ENCODE measurements at regions not wholly inside any gene's neighbourhood (a gene's known extent, or its start where the extent isn't known, plus 50 kb on each side); places are given as distances from the start of the nearest gene placed in this dataset.
"Not testable (repeated sequence)": the region's sequence is repeated elsewhere in the genome, so short reads cannot be mapped to it uniquely, and the experiment has no call there.

- no peak for DNase-seq
Measured at GRCh38 chr20:26214991-26215390, 518.3 kb upstream of the ZNF337 start.

- peak; percentile 17 for DNase-seq
Measured at GRCh38 chr20:26209171-26209941, 512.7 kb upstream of the ZNF337 start.

DNA sequence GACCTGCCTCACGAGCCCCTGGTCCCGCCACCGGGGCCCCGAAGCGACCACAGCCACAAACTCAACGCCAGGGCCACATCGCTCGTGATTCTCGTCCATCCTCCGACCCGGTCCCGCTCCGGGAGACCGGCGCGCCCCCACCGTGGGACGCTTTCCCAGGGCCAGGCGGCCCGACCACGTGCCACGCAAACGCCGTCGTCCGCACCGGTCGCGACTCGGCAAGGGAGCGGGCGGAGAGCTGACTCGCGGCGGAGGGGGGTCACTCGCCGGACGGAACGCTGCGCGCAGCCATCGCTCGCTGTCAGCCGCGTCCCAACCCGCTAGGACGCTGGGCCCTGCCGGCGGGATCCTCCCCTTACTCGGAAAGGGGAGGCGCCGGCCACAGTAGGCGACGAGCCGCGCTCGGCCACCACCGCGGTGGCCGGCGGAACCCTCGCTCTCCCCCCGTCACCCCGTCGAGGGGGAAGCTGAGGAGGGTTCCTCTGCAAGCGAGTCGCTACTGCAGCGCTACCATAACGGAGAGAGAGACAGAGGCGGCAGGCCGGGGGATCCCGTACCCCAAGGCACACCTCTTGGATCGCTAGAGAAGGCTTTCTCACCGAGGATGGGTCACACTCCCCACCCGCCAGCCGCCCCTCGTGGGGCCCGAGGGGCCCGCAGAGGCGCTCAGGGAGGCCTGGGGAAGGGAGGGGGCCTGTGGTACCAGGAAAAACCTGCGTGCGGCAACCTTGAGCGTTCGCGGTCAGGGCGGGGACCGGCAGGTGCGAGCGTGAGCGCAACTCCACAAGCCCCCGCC lies 511.8 kb upstream of the ZNF337 start:
- DNase-seq, result peak; percentile 55

DNA sequence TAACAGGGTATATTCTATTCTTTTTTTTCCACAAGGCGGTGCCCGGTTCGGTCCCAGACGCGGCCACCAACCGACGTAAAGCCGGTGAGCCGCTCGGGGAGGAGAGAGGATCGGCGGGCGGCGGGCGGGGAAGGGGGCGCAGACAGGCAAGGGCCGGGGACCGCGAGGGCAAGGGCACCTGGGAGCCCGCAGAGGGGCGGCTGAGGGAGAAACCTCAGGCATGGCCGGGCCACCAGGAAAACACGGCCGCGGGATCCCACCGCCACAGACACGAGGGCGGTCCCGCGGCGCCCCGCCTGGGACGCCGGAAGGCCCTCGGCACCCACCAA lies 511.3 kb upstream of the ZNF337 start:
- DNase-seq, result peak; percentile 31

- DNase-seq, result no peak
Measured at GRCh38 chr20:26207237-26207966, 510.7 kb upstream of the ZNF337 start.

DNA sequence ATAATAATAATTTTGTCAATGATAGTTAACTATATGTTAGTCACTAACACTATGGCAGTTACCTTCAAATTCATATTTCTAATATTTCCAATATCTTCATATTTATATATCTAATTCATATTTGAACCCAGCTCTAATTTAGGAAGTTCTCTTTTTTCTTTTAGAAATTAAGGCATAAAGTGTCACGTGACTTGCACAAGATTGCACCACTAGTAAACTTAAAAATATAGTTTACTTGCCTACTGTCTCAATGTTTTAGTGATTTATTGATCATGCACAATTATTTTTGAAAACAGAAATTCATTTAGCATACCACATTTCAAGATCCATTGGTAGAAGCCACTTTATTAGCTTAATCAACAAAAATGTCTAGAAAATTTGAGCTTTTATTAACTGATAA lies 508.7 kb upstream of the ZNF337 start:
- no peak for DNase-seq

DNA sequence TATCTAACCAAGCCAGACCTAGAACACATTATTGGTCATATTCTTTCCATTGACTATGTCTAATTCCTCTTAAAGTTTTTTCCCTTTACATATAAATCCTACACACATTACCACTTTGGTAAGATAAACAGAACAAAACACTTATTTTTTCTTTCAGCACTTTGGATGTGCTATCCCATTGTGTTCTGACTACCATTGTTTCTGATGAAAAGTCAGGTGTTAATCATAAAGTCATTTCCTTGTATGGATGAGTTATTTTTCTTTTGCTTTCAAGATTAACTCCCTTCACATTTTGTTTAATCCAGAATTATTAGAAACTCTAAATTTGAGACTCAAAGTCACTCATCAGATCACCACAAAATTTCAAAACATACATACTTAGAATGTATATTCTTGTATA lies 504.4 kb upstream of the ZNF337 start:
- not testable (repeated sequence) for DNase-seq

- DNase-seq, result not testable (repeated sequence)
Measured at GRCh38 chr20:26187329-26187728, 490.7 kb upstream of the ZNF337 start.

DNA sequence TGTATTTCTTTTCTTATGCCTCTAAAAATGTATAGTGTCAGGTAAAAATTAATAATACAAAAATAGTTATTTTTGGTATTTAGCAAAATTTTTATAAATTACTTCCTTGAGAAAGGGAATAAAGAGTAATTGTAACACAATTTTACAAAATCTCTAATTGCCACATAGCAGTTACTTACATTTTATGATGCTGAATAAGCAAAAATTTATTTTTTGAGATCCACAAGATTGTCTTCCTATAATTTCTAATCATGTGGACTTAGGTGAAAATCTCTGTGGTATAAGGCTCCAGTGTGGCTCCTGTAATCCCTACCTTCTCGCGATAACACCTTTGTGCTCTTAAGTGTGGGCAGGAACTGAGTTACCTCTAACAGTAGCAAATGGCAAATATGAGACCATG lies 487.1 kb upstream of the ZNF337 start:
- DNase-seq, result not testable (repeated sequence)

GRCh38 chr20:26181364-26181763 lies 484.7 kb upstream of the ZNF337 start:
- DNase-seq, result not testable (repeated sequence)

DNA sequence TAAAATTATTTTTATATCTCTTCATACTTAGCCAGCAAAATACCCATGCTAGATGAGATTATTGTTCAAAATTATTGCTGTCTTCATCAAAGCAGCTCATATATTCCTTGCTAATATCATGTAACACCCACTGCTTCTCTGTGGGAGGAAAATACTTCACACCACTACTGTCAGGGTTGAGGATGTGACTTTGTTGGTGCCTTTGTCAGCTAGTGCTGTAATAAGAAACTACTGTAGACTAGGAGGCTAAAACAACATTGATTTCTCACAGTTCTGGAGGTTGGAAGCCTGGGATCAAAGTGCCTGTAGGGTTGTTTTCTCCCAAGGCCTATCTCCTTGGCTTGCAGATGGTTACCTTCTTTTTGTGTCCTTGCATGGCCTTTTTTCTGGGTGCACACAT lies 475.2 kb upstream of the ZNF337 start:
- not testable (repeated sequence) for DNase-seq

- no peak for DNase-seq
Measured at GRCh38 chr20:26169506-26169905, 472.9 kb upstream of the ZNF337 start.

DNA sequence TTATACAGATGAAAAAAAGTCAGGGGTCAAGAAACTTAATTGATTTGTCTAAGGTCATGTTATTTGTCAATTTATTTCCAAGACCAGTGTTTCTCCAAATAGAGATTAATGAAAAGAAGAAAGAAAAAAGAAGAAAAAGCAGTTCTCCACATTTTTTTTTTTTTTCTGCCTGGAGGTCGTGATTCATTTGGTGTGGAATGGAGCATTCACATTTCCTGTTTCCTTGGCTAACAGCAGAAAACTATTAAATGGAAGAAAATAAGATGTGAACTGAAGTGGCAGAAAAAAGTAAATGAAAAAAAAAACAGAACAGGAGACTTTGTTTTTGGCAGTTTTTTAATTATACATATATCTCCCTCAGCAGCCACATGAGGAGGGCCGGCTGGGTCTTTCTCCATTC lies 470.8 kb upstream of the ZNF337 start:
- no peak for DNase-seq

- no peak for DNase-seq
Measured at GRCh38 chr20:26163890-26164289, 467.2 kb upstream of the ZNF337 start.

DNA sequence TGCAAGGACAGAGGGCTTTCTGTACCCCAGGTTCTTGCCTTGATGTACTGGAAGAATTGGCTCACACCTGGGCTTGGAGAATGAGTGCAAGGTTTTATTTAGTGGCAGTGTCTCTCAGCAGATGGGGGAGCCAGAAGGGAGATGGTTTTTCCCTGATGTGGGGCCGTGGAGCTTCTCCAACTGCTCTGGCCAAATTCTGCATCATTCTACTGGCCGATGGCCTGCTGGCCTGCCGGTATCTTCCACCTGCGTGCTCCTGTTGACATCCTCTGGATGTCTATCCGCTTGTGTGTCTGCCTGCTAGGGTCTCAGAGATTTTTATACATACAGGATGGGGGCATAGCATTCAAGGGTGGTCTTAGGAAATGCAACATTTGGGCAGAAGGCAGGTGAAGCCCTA lies 466.5 kb upstream of the ZNF337 start:
- DNase-seq, result not testable (repeated sequence)

- not testable (repeated sequence) for DNase-seq
Measured at GRCh38 chr20:26161741-26162140, 465.1 kb upstream of the ZNF337 start.

DNA sequence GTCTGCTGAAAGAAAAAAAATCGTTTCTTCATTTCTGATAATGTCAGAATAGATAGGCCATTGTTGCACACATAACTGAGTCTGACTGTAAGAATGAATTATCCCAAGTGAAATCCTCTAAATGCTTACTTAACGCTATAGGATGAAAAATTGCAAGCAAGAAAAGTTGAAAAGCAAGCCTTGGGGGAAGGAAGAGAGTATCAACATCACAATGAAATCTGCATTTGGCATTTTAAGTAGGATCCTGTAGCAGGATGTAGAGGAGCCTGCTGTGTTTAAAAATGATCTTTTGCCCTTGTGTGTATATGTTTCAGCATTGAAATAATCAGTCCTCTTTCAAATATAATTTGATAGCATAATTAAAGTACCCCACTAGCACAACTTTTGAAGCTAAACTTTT lies 464.3 kb upstream of the ZNF337 start:
- DNase-seq, result not testable (repeated sequence)

DNA sequence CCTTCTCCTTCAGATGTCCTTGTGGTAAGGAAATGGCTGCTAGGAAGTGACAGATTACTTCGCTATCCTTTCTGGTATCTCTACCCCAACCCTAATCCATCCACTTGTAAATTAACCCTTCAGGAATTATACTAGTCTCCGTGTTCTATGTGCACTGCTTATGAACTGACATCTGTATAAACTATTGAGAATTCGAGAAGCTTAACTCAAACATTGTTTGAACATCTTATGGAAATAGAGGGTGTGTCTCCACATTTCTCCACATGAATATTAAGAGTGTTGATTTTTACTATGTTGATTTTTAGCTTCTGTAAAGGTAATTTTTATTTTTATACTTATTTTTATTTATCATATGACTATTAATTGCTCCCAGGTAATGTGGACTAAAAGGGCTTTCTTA lies 457.6 kb upstream of the ZNF337 start:
- DNase-seq, result no peak

DNA sequence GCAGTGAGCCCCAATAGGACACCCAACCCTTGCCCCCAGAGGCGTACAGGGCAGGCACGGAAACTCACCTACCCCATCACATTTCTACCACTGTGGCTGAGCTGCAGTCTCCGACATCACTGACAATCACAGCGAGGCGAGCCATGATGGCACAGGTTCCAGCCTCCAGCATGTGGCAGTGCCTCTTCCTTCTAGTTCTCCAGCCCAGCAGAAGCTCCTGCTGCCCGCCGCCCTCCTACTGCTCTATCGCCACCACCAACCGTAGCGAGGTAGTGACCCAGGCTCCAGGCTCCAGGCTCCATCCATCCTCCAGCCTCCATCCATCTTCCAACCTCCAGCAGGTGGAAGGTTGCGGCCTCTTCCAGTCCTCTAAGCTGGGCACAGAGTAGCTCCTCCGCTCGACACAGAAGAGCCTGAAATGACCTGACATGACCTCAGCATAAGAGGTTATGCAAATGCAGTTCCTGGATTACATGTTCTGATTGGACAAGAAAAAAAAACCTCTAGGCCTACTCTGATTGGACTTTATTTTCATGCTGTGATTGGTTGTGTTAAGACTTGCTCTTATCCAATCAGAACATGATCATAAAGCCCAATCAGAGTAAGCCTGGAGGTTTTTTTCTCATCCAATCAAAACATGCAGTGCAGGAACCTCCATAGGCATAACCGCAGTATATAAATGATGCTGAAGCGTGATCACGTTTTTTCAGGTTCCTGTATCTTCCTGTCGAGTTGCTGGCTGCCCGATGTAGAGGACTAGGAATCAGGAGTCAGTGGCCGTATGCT lies 438.9 kb upstream of the ZNF337 start:
- no peak for DNase-seq

DNA sequence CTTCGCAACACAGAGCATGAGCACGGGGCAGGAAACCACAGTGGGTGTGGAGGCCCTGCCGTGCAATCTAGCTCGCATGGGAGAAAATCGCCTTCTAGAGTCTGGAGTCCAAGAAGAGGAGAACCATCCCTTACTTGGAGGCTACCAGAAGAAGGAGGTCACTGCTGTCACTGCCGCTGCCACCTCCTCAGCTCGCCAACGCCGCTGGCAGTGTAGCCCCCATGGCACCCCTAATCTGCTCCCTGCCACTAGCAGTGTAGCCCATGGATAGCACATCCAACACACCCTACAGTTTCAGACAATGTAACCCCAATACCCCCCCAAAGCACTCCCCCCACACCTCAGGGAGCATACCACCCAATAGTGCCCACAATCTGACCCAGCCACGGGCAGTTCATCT lies 438.0 kb upstream of the ZNF337 start:
- DNase-seq, result no peak

GRCh38 chr20:26133794-26134193 lies 437.1 kb upstream of the ZNF337 start:
- not testable (repeated sequence) for DNase-seq

- not testable (repeated sequence) for DNase-seq
Measured at GRCh38 chr20:26120920-26121319, 424.3 kb upstream of the ZNF337 start.

DNA sequence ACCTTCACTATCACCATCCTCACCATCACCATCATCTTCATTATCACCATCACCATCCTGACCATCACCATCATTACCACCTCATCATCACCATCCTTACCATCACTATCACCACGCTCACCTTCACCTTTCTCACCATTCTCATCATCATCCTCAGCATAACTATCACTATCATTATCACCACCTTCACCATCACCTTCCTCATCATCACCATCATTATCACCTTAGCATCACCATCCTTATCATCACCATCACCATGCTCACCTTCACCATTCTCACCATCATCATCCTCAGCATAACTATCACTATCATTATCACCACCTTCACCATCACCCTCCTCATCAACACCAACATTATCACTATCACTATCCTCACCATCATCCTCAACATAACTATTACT lies 397.8 kb upstream of the ZNF337 start:
- not testable (repeated sequence) for DNase-seq

All from stimulated activated CD4-positive, alpha-beta T cell treated with anti-CD3 and anti-CD28 coated beads, Interleukin-4, amount 100 ng/mL, for 1 hour (primary cell).